Endothelial cell of umbilical vein (primary cell): ENCODE measurements at regions not wholly inside any gene's neighbourhood (a gene's known extent, or its start where the extent isn't known, plus 50 kb on each side); places are given as distances from the start of the nearest gene placed in this dataset.

Experiments
- BruUV-seq: library from RNA; stranded (reverse); fragments of 400-500 nt; replicated peaks from 2 replicates; lab custom pipeline; 2021; lab: Mats Ljungman, UMichigan
- CTCF ChIA-PET: fragments of 300-600, 350-600 bp; sonication (Branson Sonifier 250); formaldehyde crosslinking; loops from one replicate; lab custom pipeline; 2021; ENCODE audit warnings: antibody characterized with exemption, inconsistent platforms; lab: Charles Lee
- POLR2A ChIA-PET: fragments of 300-600, 350-600 bp; sonication (Branson Sonifier 250); formaldehyde crosslinking; loops from one replicate; lab custom pipeline; 2021; ENCODE audit warnings: antibody characterized with exemption, inconsistent platforms; lab: Charles Lee
- DNase-seq: peaks from one replicate; pipeline ENCODE4 v3.0.0-alpha.2; 2011; ENCODE audit warnings: low read depth, low spot score
- FAIRE-seq: peaks from 2 replicates; lab custom pipeline; 2011; peaks lifted over from hg19 to GRCh38; lab: Jason Lieb, UNC
- H2AFZ ChIP-seq: 2 replicates; pipeline ENCODE4 v1.6.0; 2012; ENCODE audit warnings: low read depth, low read length, control low read depth, inconsistent platforms
- H3K27ac ChIP-seq: 2 replicates; pipeline ENCODE4 v1.5.1; 2011; ENCODE audit warnings: low read depth, mild to moderate bottlenecking, control low read depth, low read length, moderate library complexity; ENCODE audit not compliant: insufficient read depth
- H3K27me3 ChIP-seq, 2 experiments: 2 replicates each; pipeline versions ENCODE4 v1.6.0 to v1.6.1; 2011; ENCODE audit warnings: low read length in 2 of 2, mixed read lengths in 1 of 2; ENCODE audit not compliant: control insufficient read depth in 2 of 2, insufficient read depth in 2 of 2
- H3K36me3 ChIP-seq, 2 experiments: 2 replicates in 1 of 2; 3 replicates in 1 of 2; pipeline ENCODE4 v1.5.1; 2011; ENCODE audit warnings: low read length in 2 of 2, mild to moderate bottlenecking in 1 of 2, moderate library complexity in 1 of 2; ENCODE audit not compliant: control insufficient read depth in 2 of 2, insufficient read depth in 2 of 2; ENCODE audit errors: extremely low read depth in 1 of 2
- H3K4me1 ChIP-seq: 3 replicates; pipeline ENCODE4 v1.5.1; 2011; ENCODE audit warnings: mild to moderate bottlenecking, low read length; ENCODE audit not compliant: control insufficient read depth, insufficient read depth; ENCODE audit errors: extremely low read depth
- H3K4me2 ChIP-seq: 2 replicates; pipeline ENCODE4 v1.6.1; 2011; ENCODE audit warnings: low read length, control low read depth, mixed read lengths; ENCODE audit not compliant: insufficient read depth
- H3K4me3 ChIP-seq, 3 experiments: fragments of 200-600 bp in 1 of 3; sonication (generic), shearing (Covaris generic) in 1 of 3; replicated peaks in 1 of 3; 2 replicates each; pipeline ENCODE4 v1.5.1; 2011 to 2016; ENCODE audit warnings: control low read depth in 3 of 3, low read length in 3 of 3, mild to moderate bottlenecking in 2 of 3, inconsistent platforms in 1 of 3, low read depth in 1 of 3, moderate library complexity in 1 of 3; ENCODE audit not compliant: insufficient read depth in 1 of 3
- H3K79me2 ChIP-seq: 2 replicates; pipeline ENCODE4 v1.6.0; 2012; ENCODE audit warnings: low read length, inconsistent platforms; ENCODE audit not compliant: control insufficient read depth, insufficient read depth
- H3K9ac ChIP-seq: replicated peaks from 2 replicates; pipeline ENCODE3; 2011; ENCODE audit warnings: low read length, control low read depth; ENCODE audit not compliant: insufficient read depth; ENCODE audit errors: extremely low read depth
- H3K9me1 ChIP-seq: replicated peaks from 3 replicates; pipeline ENCODE4 v1.6.0; 2011; ENCODE audit warnings: mild to moderate bottlenecking, low read length; ENCODE audit not compliant: control insufficient read depth, insufficient read depth; ENCODE audit errors: extremely low read depth
- H3K9me3 ChIP-seq: replicated peaks from 2 replicates; pipeline ENCODE4 v1.5.1; 2012; ENCODE audit warnings: low read length, inconsistent platforms; ENCODE audit not compliant: control insufficient read depth, insufficient read depth
- H4K20me1 ChIP-seq: replicated peaks from 2 replicates; pipeline ENCODE3; 2011; ENCODE audit warnings: mild to moderate bottlenecking, low read length; ENCODE audit not compliant: control insufficient read depth, insufficient read depth; ENCODE audit errors: extremely low read depth
- EZH2 ChIP-seq: IDR thresholded peaks from 2 replicates; pipeline ENCODE4 v1.6.1; 2012; ENCODE audit warnings: borderline replicate concordance, low read depth, mild to moderate bottlenecking, moderate library complexity, low read length, inconsistent platforms; ENCODE audit not compliant: severe bottlenecking
- FOS ChIP-seq: IDR thresholded peaks from 2 replicates; pipeline ENCODE4 v1.6.1; 2011; ENCODE audit warnings: mild to moderate bottlenecking, low read length, moderate library complexity, borderline replicate concordance; ENCODE audit not compliant: insufficient read depth
- GATA2 ChIP-seq: IDR thresholded peaks from 2 replicates; pipeline ENCODE4 v1.7.0; 2011; ENCODE audit warnings: low read depth, mild to moderate bottlenecking, moderate library complexity, mixed read lengths, low read length; ENCODE audit not compliant: insufficient read length, insufficient read depth
- JUN ChIP-seq: IDR thresholded peaks from 2 replicates; pipeline ENCODE4 v1.6.1; 2011; ENCODE audit warnings: borderline replicate concordance, low read depth; ENCODE audit not compliant: insufficient read length, insufficient read depth
- MYC ChIP-seq: IDR thresholded peaks from one replicate; pipeline ENCODE4 v1.6.1; 2011; ENCODE audit warnings: mild to moderate bottlenecking, low read depth, low read length
- POLR2A ChIP-seq: IDR thresholded peaks from 2 replicates; pipeline ENCODE4 v1.6.1; 2012; ENCODE audit warnings: low read depth, mild to moderate bottlenecking, control low read depth, low read length
- POLR2AphosphoS5 ChIP-seq: IDR thresholded peaks from 2 replicates; pipeline ENCODE4 v1.6.1; 2012; ENCODE audit warnings: low read depth, mild to moderate bottlenecking, control low read depth, low read length, moderate library complexity; ENCODE audit not compliant: insufficient read depth
- dilution Hi-C: fragments of 300-500 bp; cut with MboI; formaldehyde crosslinking; loops from one replicate; pipeline ENCODE4 v1.15.0; 2019; ENCODE audit warnings: low sequenced_read_pairs; ENCODE audit not compliant: extremely low pct_ligation_motif_present
- intact Hi-C: fragments of 100-400 bp; cut with micrococcal nuclease; formaldehyde crosslinking; loops from one replicate; pipeline ENCODE4 v1.10.0; 2022
- TF ChIP-seq, protein P1 (sequence below), 2 donors: IDR thresholded peaks; 1 replicate in 1 of 2; 2 replicates in 1 of 2; pipeline ENCODE4 v1.5.1; 2011; ENCODE audit warnings: low read length in 2 of 2, mild to moderate bottlenecking in 2 of 2, moderate library complexity in 2 of 2, control low read depth in 1 of 2, inconsistent platforms in 1 of 2, low read depth in 1 of 2; ENCODE audit not compliant: insufficient read depth in 1 of 2; ENCODE audit errors: extremely low read depth in 1 of 2
- TF ChIP-seq, protein P2 (sequence below): IDR thresholded peaks from 2 replicates; pipeline ENCODE4 v1.6.1; 2011; ENCODE audit not compliant: insufficient read depth, insufficient read length

DNA sequence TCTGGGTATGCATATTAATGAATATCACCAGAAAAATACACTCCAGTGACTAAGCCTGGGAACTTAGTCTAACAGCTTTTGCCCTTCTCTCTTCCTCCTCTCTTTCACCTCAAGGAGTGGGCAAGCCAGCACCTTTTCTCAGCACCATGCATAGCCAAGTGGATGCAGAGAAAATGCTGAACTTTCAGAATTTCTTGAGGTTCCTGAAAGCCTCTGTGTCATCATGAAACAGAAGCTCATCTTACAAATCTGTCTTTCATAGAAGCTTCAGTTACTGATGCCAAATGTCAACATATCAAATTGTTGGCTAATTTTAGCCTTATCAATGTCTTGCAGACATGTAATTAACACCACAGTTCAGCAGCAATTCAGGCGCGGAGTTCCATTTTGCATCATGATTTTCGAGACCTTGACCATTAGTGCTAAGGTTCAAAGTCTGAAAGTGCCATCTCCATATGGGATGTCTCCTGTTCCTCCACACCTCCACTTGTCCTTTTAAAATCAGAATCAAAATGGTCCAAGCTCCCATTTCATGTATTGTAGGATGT, 51.1 kb upstream of the RPH3A start:
- Histone ChIP-seq H3K4me3 (no peak overlapping the region), H4K20me1 (no peaks in the 10 kb centered on the region), H3K4me2 (no peak overlapping the region), H2AFZ (no peak overlapping the region), H3K9ac (no peak overlapping the region), H3K9me3 (no peaks in the 10 kb centered on the region), H3K79me2 (no peaks in the 10 kb centered on the region), H3K4me1 (no peaks in the 10 kb centered on the region), H3K27me3 (no peaks in the 10 kb centered on the region), H3K36me3 (no peaks in the 10 kb centered on the region), H3K27ac (no peak overlapping the region), H3K9me1 (no peaks in the 10 kb centered on the region)
- CTCF ChIA-PET = no interaction called here
- POLR2A ChIA-PET = no interaction called here
- FAIRE-seq (no peak), DNase-seq (no peak)
- dilution Hi-C loops (no loop called here), intact Hi-C loops (no loop called here)
- no TSS peak for BruUV-seq
- TF ChIP-seq POLR2A = no peak
- no peak for TF ChIP-seq EZH2
- no peak for TF ChIP-seq JUN
- TF ChIP-seq MYC = no peak
- no peak for TF ChIP-seq GATA2
- TF ChIP-seq, protein P1, sequence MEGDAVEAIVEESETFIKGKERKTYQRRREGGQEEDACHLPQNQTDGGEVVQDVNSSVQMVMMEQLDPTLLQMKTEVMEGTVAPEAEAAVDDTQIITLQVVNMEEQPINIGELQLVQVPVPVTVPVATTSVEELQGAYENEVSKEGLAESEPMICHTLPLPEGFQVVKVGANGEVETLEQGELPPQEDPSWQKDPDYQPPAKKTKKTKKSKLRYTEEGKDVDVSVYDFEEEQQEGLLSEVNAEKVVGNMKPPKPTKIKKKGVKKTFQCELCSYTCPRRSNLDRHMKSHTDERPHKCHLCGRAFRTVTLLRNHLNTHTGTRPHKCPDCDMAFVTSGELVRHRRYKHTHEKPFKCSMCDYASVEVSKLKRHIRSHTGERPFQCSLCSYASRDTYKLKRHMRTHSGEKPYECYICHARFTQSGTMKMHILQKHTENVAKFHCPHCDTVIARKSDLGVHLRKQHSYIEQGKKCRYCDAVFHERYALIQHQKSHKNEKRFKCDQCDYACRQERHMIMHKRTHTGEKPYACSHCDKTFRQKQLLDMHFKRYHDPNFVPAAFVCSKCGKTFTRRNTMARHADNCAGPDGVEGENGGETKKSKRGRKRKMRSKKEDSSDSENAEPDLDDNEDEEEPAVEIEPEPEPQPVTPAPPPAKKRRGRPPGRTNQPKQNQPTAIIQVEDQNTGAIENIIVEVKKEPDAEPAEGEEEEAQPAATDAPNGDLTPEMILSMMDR (IDR thresholded peaks at IDR 0.05; ENCODE audit: extremely low read depth in 1 of 2, insufficient read depth in 1 of 2, low read depth in 1 of 2, low read length in 2 of 2) = no peak
- TF ChIP-seq POLR2AphosphoS5 = no peak
- no peak for TF ChIP-seq FOS
- TF ChIP-seq, protein P2, sequence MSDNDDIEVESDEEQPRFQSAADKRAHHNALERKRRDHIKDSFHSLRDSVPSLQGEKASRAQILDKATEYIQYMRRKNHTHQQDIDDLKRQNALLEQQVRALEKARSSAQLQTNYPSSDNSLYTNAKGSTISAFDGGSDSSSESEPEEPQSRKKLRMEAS = no peak
